ENCODE measurements at regions not wholly inside any gene's neighbourhood (a gene's known extent, or its start where the extent isn't known, plus 50 kb on each side); places are given as distances from the start of the nearest gene placed in this dataset.

DNA sequence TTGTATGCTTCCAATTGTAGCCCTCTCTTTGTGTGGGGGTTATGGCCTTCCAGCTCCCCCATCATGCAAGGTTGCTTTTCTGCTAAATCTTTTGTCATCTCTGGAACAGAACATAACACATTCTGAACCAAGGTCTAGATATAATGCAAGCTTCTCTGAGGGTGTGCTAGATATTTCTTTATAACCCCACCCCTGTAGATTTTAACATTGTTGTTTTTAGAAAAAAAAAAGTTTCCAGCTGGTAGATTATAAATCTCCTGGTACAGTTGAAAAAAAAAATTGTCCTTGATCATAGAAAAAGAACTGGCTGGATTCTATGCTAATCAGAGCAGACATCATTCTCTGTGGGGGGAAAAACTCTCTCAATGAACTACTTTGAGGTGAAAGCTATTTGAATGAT is 363.3 kb downstream of the METTL15 start:
- Histone ChIP-seq H3K4me3 (no peak overlapping the region), H3K9me3 (ENCODE audit: control insufficient read depth in 4 of 4, insufficient read depth in 3 of 4, low read length in 3 of 4) (no peaks in the 10 kb centered on the region), H3K27ac (ENCODE audit: low read depth in 1 of 2, low read length in 1 of 2) (no peak overlapping the region), H3K4me1 (ENCODE audit: control insufficient read depth in 5 of 5, insufficient read depth in 5 of 5, low read length in 5 of 5) (peaks cover 0 to 10% (median 2%) of the 10 kb centered on the region in 5 donors), H3K27me3 (ENCODE audit: control insufficient read depth in 3 of 3, insufficient read depth in 3 of 3, low read length in 2 of 3) (no peaks in the 10 kb centered on the region), H3K36me3 (ENCODE audit: control insufficient read depth in 4 of 4, insufficient read depth in 4 of 4, low read length in 4 of 4) (no peaks in the 10 kb centered on the region), H3K9ac (ENCODE audit: insufficient read depth in 1 of 2, low read length in 2 of 2) (no peak overlapping the region)
- DNase-seq: no peak
- ATAC-seq (ENCODE audit: insufficient read depth, low FRiP score): no peak
- TF ChIP-seq, protein P1, sequence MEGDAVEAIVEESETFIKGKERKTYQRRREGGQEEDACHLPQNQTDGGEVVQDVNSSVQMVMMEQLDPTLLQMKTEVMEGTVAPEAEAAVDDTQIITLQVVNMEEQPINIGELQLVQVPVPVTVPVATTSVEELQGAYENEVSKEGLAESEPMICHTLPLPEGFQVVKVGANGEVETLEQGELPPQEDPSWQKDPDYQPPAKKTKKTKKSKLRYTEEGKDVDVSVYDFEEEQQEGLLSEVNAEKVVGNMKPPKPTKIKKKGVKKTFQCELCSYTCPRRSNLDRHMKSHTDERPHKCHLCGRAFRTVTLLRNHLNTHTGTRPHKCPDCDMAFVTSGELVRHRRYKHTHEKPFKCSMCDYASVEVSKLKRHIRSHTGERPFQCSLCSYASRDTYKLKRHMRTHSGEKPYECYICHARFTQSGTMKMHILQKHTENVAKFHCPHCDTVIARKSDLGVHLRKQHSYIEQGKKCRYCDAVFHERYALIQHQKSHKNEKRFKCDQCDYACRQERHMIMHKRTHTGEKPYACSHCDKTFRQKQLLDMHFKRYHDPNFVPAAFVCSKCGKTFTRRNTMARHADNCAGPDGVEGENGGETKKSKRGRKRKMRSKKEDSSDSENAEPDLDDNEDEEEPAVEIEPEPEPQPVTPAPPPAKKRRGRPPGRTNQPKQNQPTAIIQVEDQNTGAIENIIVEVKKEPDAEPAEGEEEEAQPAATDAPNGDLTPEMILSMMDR (IDR thresholded peaks at IDR 0.05; ENCODE audit: control extremely low read depth, extremely low read depth): no peak

DNA sequence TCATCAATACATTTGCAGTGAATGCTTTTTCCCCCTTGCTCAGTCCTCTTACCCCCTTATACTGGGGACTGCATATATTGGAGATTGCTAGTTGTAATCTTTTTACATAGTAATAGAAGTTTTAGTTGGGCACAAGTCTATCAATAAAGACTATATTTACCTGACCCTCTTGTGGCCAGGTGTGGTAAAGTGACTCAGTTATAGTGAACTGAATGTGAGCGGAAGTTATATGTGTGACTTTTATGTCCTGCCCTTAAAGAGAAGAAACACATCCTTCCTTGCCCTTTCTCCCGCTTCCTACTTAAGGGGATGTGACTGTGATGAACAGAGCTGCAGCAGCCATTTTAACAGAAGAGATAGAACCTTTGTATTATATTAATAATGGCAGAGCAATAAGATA is 362.0 kb downstream of the METTL15 start:
- WGBS, 2 donors: 92 to 94% methylated on average over 2 of the region's 2 CpGs
- no peak for DNase-seq
- TF ChIP-seq, protein P1 (IDR thresholded peaks at IDR 0.05; ENCODE audit: control extremely low read depth, extremely low read depth): no peak

DNA sequence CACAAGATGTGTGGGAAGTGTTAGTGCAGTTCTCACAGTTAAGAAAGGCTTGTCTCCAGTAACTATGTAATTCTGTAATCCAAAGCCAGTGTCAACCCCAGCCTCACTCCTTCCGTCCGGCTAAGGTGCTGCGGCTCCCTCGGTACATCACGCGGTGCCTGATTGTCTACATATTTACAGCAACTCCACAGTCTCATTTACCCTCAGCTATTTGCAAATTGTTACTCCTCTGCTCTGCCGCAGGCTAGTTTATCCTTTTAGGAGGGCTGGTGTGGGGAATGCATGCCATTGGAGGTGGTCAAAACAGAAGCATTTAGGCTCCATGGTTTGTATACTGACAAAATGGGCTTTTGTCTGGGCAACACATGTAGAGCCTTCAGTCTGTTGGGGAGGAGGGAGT is 358.3 kb downstream of the METTL15 start:
- TF ChIP-seq, protein P1 (IDR thresholded peaks at IDR 0.05; ENCODE audit: control extremely low read depth, extremely low read depth): no peak
- 94 to 95% methylated on average over 7 of the region's 7 CpGs for WGBS, 2 donors

More for the DNA sequence above, 362.0 kb downstream of the METTL15 start:
- no peak overlapping the region for H3K9ac ChIP-seq (ENCODE audit: insufficient read depth in 1 of 2, low read length in 2 of 2)
- H3K27me3 ChIP-seq (ENCODE audit: control insufficient read depth in 3 of 3, insufficient read depth in 3 of 3, low read length in 2 of 3): no peaks in the 10 kb centered on the region
- H3K9me3 ChIP-seq (ENCODE audit: control insufficient read depth in 4 of 4, insufficient read depth in 3 of 4, low read length in 3 of 4): no peaks in the 10 kb centered on the region
- no peak overlapping the region for H3K4me3 ChIP-seq
- H3K27ac ChIP-seq (ENCODE audit: low read depth in 1 of 2, low read length in 1 of 2): no peak overlapping the region
- no peaks in the 10 kb centered on the region for H3K36me3 ChIP-seq (ENCODE audit: control insufficient read depth in 4 of 4, insufficient read depth in 4 of 4, low read length in 4 of 4)
- no peak for ATAC-seq (ENCODE audit: insufficient read depth, low FRiP score)
- H3K4me1 ChIP-seq (ENCODE audit: control insufficient read depth in 5 of 5, insufficient read depth in 5 of 5, low read length in 5 of 5): peaks cover 0 to 2% (median 0%) of the 10 kb centered on the region in 5 donors

DNA sequence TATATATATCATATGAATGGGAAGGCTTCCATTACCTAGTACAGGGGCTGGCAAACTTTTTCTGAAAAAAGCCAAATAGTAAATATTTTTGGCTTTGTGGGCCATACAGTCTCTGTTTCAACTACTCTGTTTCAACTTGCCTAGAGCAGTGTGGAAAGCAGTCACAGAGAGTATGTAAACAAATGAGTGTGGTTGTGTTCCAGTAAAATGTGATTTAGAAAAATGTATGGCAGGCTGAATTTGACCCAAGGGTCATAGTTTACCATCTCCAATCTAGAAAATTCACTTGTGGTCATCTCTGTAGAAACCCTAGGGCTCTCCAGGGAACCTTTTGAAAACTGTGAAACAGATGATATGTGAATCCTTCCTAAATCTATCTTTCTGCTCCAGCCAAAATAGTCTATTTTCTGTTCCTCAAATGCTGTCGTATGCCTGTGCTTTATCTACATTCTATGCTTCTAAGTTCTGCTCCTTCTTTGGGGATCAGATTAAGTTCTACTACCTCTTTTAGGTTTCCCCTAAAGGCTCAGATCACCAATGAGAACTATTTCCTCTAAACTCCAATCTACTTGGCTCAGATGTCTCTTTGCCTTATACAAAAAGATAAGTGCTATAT is 356.2 kb downstream of the METTL15 start:
- Histone ChIP-seq H3K9ac (ENCODE audit: insufficient read depth in 1 of 2, low read length in 2 of 2) (no peak overlapping the region), H3K36me3 (ENCODE audit: control insufficient read depth in 4 of 4, insufficient read depth in 4 of 4, low read length in 4 of 4) (no peaks in the 10 kb centered on the region), H3K27me3 (ENCODE audit: control insufficient read depth in 3 of 3, insufficient read depth in 3 of 3, low read length in 2 of 3) (no peaks in the 10 kb centered on the region), H3K4me1 (ENCODE audit: control insufficient read depth in 5 of 5, insufficient read depth in 5 of 5, low read length in 5 of 5) (no peaks in the 10 kb centered on the region), H3K4me3 (no peak overlapping the region), H3K9me3 (ENCODE audit: control insufficient read depth in 4 of 4, insufficient read depth in 3 of 4, low read length in 3 of 4) (no peaks in the 10 kb centered on the region), H3K27ac (ENCODE audit: low read depth in 1 of 2, low read length in 1 of 2) (no peak overlapping the region)
- TF ChIP-seq, protein P1 (IDR thresholded peaks at IDR 0.05; ENCODE audit: control extremely low read depth, extremely low read depth): no peak
- ATAC-seq (ENCODE audit: insufficient read depth, low FRiP score) (no peak), DNase-seq (no peak)
- WGBS, 2 donors: 0 to 62% methylated on average over 1 of the region's 1 CpG

More for the DNA sequence above, 358.3 kb downstream of the METTL15 start:
- H3K9me3 ChIP-seq (ENCODE audit: control insufficient read depth in 4 of 4, insufficient read depth in 3 of 4, low read length in 3 of 4): no peaks in the 10 kb centered on the region
- H3K4me1 ChIP-seq (ENCODE audit: control insufficient read depth in 5 of 5, insufficient read depth in 5 of 5, low read length in 5 of 5): no peaks in the 10 kb centered on the region
- no peak overlapping the region for H3K27ac ChIP-seq (ENCODE audit: low read depth in 1 of 2, low read length in 1 of 2)
- no peak overlapping the region for H3K9ac ChIP-seq (ENCODE audit: insufficient read depth in 1 of 2, low read length in 2 of 2)
- DNase-seq (no peak), ATAC-seq (ENCODE audit: insufficient read depth, low FRiP score) (no peak)
- no peaks in the 10 kb centered on the region for H3K36me3 ChIP-seq (ENCODE audit: control insufficient read depth in 4 of 4, insufficient read depth in 4 of 4, low read length in 4 of 4)
- H3K27me3 ChIP-seq (ENCODE audit: control insufficient read depth in 3 of 3, insufficient read depth in 3 of 3, low read length in 2 of 3): no peaks in the 10 kb centered on the region
- H3K4me3 ChIP-seq: no peak overlapping the region

All from lung (tissue), 11 donors.